ENCODE measurements at regions not wholly inside any gene's neighbourhood (a gene's known extent, or its start where the extent isn't known, plus 50 kb on each side); places are given as distances from the start of the nearest gene placed in this dataset.
A peak's percentile ranks its signal among the peaks of the same experiment; 100 is the strongest.

DNA sequence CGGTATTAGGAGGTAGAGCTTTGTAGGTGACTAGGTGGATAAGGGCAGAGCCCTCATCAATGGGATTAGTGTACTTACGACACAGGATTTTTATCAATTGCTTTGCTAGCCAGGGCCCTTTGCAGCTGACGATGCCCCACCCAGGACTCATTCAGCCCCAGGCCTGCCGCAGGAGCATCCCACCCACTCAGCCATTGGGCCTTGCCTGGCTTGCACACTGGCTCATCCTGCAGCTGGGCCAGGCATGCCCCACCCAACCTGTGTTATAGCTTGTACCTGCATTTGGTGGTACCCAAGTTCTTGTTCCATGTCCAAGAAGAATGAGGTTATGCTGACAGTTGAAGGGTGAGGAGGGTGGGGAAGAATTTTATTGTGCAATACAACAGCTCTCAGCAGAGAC, 317.5 kb downstream of the PPARGC1A start:
- intact Hi-C loops (cut with DNase I): no loop called here
- DNase-seq (ENCODE audit: low spot score) (no peak), ATAC-seq (no peak)

DNA sequence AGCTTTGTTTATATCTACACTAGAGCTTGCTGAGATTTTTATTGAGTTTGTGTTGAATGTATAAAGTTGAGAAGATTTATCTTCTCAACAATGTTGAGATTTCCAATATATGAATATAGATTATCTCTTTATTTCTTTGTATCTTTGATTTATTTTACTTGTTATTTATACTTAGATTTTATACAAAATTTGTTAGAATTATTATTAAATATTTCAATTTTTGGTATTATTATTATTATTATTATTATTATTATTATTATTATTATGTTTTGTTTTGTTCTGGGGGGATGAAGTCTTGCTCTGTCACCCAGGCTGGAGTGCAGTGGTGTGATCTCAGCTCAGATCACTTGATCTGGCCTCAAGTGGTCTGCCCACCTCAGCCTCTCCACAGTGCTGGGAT, 322.5 kb downstream of the PPARGC1A start:
- no peak for ATAC-seq
- intact Hi-C loops (cut with DNase I): no loop called here
- no peak for DNase-seq (ENCODE audit: low spot score)

- intact Hi-C loops (cut with DNase I): no loop called here
- ATAC-seq (no peak), DNase-seq (ENCODE audit: low spot score) (no peak)
Observed at GRCh38 chr4:23560748-23561147, 329.1 kb downstream of the PPARGC1A start.

DNA sequence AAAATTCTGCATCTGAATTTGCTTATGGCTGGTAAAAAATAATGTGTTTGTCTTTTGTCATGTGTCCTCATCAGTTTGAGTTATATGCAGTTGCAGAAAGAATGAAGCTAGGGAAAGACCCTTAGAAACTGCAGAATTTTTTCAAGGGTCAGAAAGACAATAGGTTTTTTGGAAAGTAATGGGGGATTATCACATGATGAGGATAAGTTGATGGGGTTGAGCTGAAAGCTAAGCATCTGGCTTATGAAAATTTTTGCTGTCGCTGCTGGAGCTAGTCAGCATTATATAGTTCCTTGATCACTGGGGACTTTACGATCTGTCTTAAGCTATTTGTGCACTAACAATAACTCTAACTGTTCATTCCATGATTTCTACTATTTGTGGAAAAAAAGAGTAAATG, 331.7 kb downstream of the PPARGC1A start:
- no peak for ATAC-seq
- DNase-seq (ENCODE audit: low spot score): no peak
- intact Hi-C loops (cut with DNase I): no loop called here

DNA sequence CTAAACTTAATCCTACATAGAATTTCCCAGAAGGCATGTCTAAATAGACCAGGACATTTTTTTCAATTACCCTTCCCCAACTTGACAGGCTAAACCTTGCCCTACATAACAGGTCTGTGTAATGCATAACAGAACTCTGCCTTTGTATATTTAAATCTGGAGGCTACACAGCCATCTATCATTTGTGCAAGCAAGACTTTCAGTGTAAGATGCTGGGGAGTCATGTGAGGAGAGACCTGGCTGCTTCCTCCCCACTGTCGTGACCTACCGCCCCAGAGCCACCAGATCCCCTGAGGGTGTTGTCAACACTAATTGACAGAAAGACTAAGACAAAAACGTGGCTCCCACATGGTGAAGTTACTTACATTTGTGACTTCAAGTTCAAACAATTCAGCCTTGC, 342.2 kb downstream of the PPARGC1A start:
- DNase-seq (ENCODE audit: low spot score) (no peak), ATAC-seq (no peak)
- intact Hi-C loops (cut with DNase I): no loop called here

- DNase-seq (ENCODE audit: low spot score) (no peak), ATAC-seq (no peak)
- intact Hi-C loops (cut with DNase I): no loop called here
Observed at GRCh38 chr4:23547096-23547495, 342.8 kb downstream of the PPARGC1A start.

- ATAC-seq: no peak
- intact Hi-C loops (cut with DNase I): no loop called here
- DNase-seq (ENCODE audit: low spot score): no peak
Observed at GRCh38 chr4:23539969-23540569, 349.8 kb downstream of the PPARGC1A start.

GRCh38 chr4:23533859-23534258, 356.0 kb downstream of the PPARGC1A start:
- ATAC-seq (no peak), DNase-seq (ENCODE audit: low spot score) (no peak)
- intact Hi-C loops (cut with DNase I): no loop called here

- intact Hi-C loops (cut with DNase I): no loop called here
- ATAC-seq (no peak), DNase-seq (ENCODE audit: low spot score) (no peak)
Observed at GRCh38 chr4:23516716-23517115, 373.1 kb downstream of the PPARGC1A start.

GRCh38 chr4:23504083-23504482, 385.8 kb downstream of the PPARGC1A start:
- DNase-seq (ENCODE audit: low spot score) (no peak), ATAC-seq (no peak)
- intact Hi-C loops (cut with DNase I): no loop called here

DNA sequence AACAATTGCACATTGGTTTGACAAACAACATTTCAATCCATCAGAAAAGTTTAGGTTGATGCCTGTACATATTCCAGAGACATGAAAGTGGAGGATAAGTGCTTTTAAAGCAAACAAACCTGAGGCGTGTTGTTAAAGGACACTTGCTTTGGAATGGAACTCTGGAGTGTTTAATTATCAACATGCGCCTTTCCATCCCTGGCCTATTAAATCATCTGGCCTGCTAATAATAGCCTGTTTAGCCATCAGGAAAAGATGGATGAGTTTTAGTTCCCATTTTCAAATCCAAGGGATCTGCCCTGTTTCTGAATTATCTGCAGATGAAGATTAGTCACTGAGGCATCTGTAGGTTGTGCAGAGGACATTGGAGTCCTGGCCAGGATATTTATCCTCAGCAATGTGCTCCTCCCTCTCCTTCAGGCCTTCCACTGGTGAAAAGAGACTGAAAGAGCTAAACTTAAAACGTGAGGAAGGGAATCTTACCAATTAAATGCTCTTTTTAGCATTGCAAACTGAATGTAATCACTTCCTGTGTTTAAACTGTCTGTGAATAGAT, 388.9 kb downstream of the PPARGC1A start:
- intact Hi-C loops (cut with DNase I): no loop called here
- DNase-seq (ENCODE audit: low spot score): no peak
- ATAC-seq: no peak

- ATAC-seq (peak; percentile 13), DNase-seq (ENCODE audit: low spot score) (no peak)
- intact Hi-C loops (cut with DNase I): no loop called here
Observed at GRCh38 chr4:23485801-23486200, 404.0 kb downstream of the PPARGC1A start.

DNA sequence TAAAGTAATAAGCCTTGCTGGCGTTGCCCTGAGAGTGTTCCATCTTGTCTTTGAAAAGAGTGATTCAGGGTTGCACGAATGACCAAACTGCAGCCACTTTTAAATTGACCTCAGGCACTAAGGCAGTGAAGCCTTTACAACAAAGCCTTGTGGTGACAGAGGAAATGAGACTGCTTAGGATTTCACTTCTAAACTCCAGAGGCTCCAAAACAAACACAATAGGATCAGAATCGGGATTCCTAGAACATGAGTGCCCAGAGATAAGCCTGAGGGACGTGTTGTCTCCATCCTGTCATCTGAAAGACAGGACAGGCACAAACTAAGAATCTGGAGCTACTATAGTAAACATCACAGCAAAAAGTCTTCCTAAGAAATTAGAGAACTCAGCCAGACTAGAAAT, 405.2 kb downstream of the PPARGC1A start:
- intact Hi-C loops (cut with DNase I): no loop called here
- DNase-seq (ENCODE audit: low spot score): no peak
- no peak for ATAC-seq

- peak; percentile 82 for ATAC-seq
- intact Hi-C loops (cut with DNase I): no loop called here
- DNase-seq (ENCODE audit: low spot score): no peak
Observed at GRCh38 chr4:23483320-23483960, 406.4 kb downstream of the PPARGC1A start.

DNA sequence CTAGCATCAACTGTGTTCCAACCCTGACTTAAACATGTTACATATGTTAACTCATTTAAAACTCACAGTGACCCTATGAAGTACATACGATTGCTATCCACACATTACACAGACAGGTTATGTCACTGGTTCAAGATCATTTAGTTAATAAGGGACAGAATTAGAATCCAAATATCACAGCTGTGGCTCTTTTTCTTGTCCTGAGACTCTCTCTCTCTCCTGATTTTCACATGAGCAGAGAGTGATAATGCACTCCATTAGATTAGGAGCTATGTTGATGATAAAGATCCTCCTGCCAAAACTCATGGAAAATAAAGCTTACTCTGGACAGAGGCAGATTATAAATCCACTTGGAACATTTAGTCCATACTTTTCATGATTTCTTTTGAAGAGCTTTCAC, 408.3 kb downstream of the PPARGC1A start:
- intact Hi-C loops (cut with DNase I): no loop called here
- ATAC-seq: no peak

GRCh38 chr4:23477905-23478304, 411.9 kb downstream of the PPARGC1A start:
- no peak for ATAC-seq
- intact Hi-C loops (cut with DNase I): no loop called here
- no peak for DNase-seq (ENCODE audit: low spot score)

More for the DNA sequence above, 408.3 kb downstream of the PPARGC1A start:
- DNase-seq (ENCODE audit: low spot score): no peak

- no peak for ATAC-seq
- DNase-seq (ENCODE audit: low spot score): no peak
- intact Hi-C loops (cut with DNase I): no loop called here
Observed at GRCh38 chr4:23476515-23477090, 413.2 kb downstream of the PPARGC1A start.

DNA sequence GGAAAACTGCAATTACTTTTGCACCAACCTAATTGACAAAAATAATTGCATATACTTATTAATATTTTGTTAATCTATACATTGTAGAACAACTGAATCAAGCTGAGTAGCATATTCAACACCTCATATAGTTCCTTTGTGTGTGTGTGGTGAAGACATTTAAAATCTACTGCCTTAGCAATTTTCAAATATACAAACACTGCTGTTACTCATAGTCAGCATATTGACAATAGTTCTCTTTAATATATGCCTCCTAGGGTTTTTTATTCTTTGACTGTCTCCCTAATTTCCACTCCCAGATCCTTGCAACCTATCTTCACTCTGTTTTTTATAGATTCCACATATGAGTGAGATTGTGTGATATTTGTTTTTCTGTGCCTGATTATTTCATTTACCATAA, 426.8 kb downstream of the PPARGC1A start:
- intact Hi-C loops (cut with DNase I): no loop called here
- no peak for ATAC-seq
- DNase-seq (ENCODE audit: low spot score): no peak

DNA sequence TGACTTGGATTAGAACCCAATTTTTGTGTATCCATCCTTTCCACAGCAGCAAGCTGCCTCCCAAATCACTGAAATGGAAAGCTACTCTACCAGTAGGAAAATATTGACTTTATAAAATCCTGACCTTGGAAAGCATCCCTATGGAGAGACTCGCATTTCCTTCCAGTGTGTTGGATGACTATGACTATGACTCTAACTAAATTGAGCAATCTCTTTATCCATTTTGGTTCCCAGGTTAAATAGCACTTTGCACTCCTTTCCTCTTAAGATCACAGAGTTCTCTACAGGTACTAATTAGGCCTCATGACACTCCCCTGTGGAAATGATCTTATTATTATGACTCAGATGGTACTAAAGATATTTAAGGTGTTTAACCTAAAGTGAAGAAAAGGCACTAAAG, 431.8 kb downstream of the PPARGC1A start:
- DNase-seq (ENCODE audit: low spot score) (no peak), ATAC-seq (peak; percentile 44)
- intact Hi-C loops (cut with DNase I): loop anchor here (5.0 kb wide), 1 partner anchor 96 kb away; no protein-coding TSS in a partner anchor

- intact Hi-C loops (cut with DNase I): loop anchor here (5.0 kb wide), 1 partner anchor 95 kb away; no protein-coding TSS in a partner anchor
- no peak for DNase-seq (ENCODE audit: low spot score)
- ATAC-seq: no peak
Observed at GRCh38 chr4:23456864-23457263, 433.0 kb downstream of the PPARGC1A start.

All from sciatic nerve (tissue), 2 donors.